Fibroblast of lung (primary cell): ENCODE measurements at regions not wholly inside any gene's neighbourhood (a gene's known extent, or its start where the extent isn't known, plus 50 kb on each side); places are given as distances from the start of the nearest gene placed in this dataset.

ENCODE experiments used
- DNase-seq, 2 donors: peaks; one replicate each; pipeline versions ENCODE4 v3.0.0 to v3.0.0-alpha.2; 2010; ENCODE audit warnings: low read depth in 2 of 2
- H2AFZ ChIP-seq: 2 replicates; pipeline ENCODE4 v1.5.1; 2012; ENCODE audit warnings: low read length, control low read depth, inconsistent platforms
- H3K27ac ChIP-seq: 2 replicates; pipeline ENCODE4 v1.5.1; 2011; ENCODE audit warnings: low read length, control low read depth; ENCODE audit not compliant: insufficient read depth
- H3K27me3 ChIP-seq: 2 replicates; pipeline ENCODE4 v1.5.1; 2011; ENCODE audit warnings: mild to moderate bottlenecking, low read length; ENCODE audit not compliant: control insufficient read depth, insufficient read depth
- H3K36me3 ChIP-seq: 2 replicates; pipeline ENCODE4 v1.5.1; 2011; ENCODE audit warnings: low read length; ENCODE audit not compliant: control insufficient read depth, insufficient read depth
- H3K4me1 ChIP-seq: 2 replicates; pipeline ENCODE4 v1.5.1; 2011; ENCODE audit warnings: low read length; ENCODE audit not compliant: control insufficient read depth, insufficient read depth; ENCODE audit errors: extremely low read depth
- H3K4me2 ChIP-seq: 2 replicates; pipeline ENCODE4 v1.5.1; 2011; ENCODE audit warnings: low read length, control low read depth; ENCODE audit not compliant: insufficient read depth; ENCODE audit errors: extremely low read depth
- H3K4me3 ChIP-seq, 4 experiments: fragments of 200-600 bp in 1 of 4; sonication (generic) in 1 of 4; replicated peaks in 1 of 4; 2 replicates each; pipeline ENCODE4 v1.5.1; 2011 to 2016; ENCODE audit warnings: low read length in 4 of 4, low read depth in 3 of 4, mild to moderate bottlenecking in 3 of 4, control low read depth in 2 of 4, inconsistent platforms in 1 of 4, mixed read lengths in 1 of 4; ENCODE audit not compliant: insufficient read depth in 1 of 4; ENCODE audit errors: control extremely low read depth in 1 of 4
- H3K79me2 ChIP-seq: 2 replicates; pipeline ENCODE4 v1.5.1; 2012; ENCODE audit warnings: mild to moderate bottlenecking, low read length, inconsistent platforms; ENCODE audit not compliant: control insufficient read depth, insufficient read depth
- H3K9ac ChIP-seq: 2 replicates; pipeline ENCODE4 v1.5.1; 2011; ENCODE audit warnings: mild to moderate bottlenecking, low read length, control low read depth; ENCODE audit not compliant: insufficient read depth
- H3K9me3 ChIP-seq: 2 replicates; pipeline ENCODE4 v1.5.1; 2012; ENCODE audit warnings: low read depth, low read length; ENCODE audit not compliant: control insufficient read depth, insufficient read depth
- H4K20me1 ChIP-seq: 2 replicates; pipeline ENCODE4 v1.5.1; 2011; ENCODE audit warnings: low read length; ENCODE audit not compliant: control insufficient read depth, insufficient read depth; ENCODE audit errors: extremely low read depth
- CTCF ChIP-seq, 2 donors: IDR thresholded peaks in 1 of 2; conservative IDR thresholded peaks in 1 of 2; 1 replicate in 1 of 2; 2 replicates in 1 of 2; pipeline ENCODE4 v1.5.1; 2011 to 2012; ENCODE audit warnings: low read length in 2 of 2, control low read depth in 1 of 2, inconsistent platforms in 1 of 2, low read depth in 1 of 2, mild to moderate bottlenecking in 1 of 2
- EZH2 ChIP-seq: IDR thresholded peaks from 2 replicates; pipeline ENCODE4 v1.5.1; 2012; ENCODE audit warnings: low read length, control low read depth, mild to moderate bottlenecking; ENCODE audit errors: missing control alignments

GRCh38 chr20:39445095-39445494, 483.0 kb downstream of the DHX35 start:
- H3K9me3 ChIP-seq = no peaks in the 10 kb centered on the region
- no peak overlapping the region for H2AFZ ChIP-seq
- no peaks in the 10 kb centered on the region for H3K79me2 ChIP-seq
- H3K27ac ChIP-seq = no peak overlapping the region
- H3K36me3 ChIP-seq = no peaks in the 10 kb centered on the region
- no peaks in the 10 kb centered on the region for H4K20me1 ChIP-seq
- H3K9ac ChIP-seq = no peak overlapping the region
- no peaks in the 10 kb centered on the region for H3K27me3 ChIP-seq
- H3K4me3 ChIP-seq = no peak overlapping the region
- no peak for TF ChIP-seq CTCF (conservative IDR thresholded peaks at IDR 0.05 in 1 of 2, IDR thresholded peaks at IDR 0.05 in 1 of 2; ENCODE audit: low read depth in 1 of 2, low read length in 2 of 2)
- no peak for TF ChIP-seq EZH2
- no peak for DNase-seq
- no peaks in the 10 kb centered on the region for H3K4me1 ChIP-seq
- H3K4me2 ChIP-seq = no peak overlapping the region

- Histone ChIP-seq H3K27me3 (no peaks in the 10 kb centered on the region), H3K36me3 (no peaks in the 10 kb centered on the region), H3K9me3 (no peaks in the 10 kb centered on the region), H3K27ac (no peak overlapping the region), H4K20me1 (no peaks in the 10 kb centered on the region), H3K4me3 (no peak overlapping the region), H3K4me1 (no peaks in the 10 kb centered on the region), H3K4me2 (no peak overlapping the region), H3K9ac (no peak overlapping the region), H2AFZ (no peak overlapping the region), H3K79me2 (no peaks in the 10 kb centered on the region)
- TF ChIP-seq EZH2 = no peak
- no peak for TF ChIP-seq CTCF (conservative IDR thresholded peaks at IDR 0.05 in 1 of 2, IDR thresholded peaks at IDR 0.05 in 1 of 2; ENCODE audit: low read depth in 1 of 2, low read length in 2 of 2)
- no peak for DNase-seq
These were observed 471.3 kb downstream of the DHX35 start for GRCh38 chr20:39433466-39433865.

GRCh38 chr20:39431091-39431880, 469.1 kb downstream of the DHX35 start:
- Histone ChIP-seq H2AFZ (no peak overlapping the region), H3K9ac (no peak overlapping the region), H4K20me1 (no peaks in the 10 kb centered on the region), H3K4me3 (no peak overlapping the region), H3K36me3 (no peaks in the 10 kb centered on the region), H3K27ac (no peak overlapping the region), H3K79me2 (no peaks in the 10 kb centered on the region), H3K9me3 (no peaks in the 10 kb centered on the region), H3K27me3 (no peaks in the 10 kb centered on the region), H3K4me1 (no peaks in the 10 kb centered on the region), H3K4me2 (no peak overlapping the region)
- TF ChIP-seq CTCF (conservative IDR thresholded peaks at IDR 0.05 in 1 of 2, IDR thresholded peaks at IDR 0.05 in 1 of 2; ENCODE audit: low read depth in 1 of 2, low read length in 2 of 2) (no peak), EZH2 (no peak)
- no peak for DNase-seq
